ENCODE measurements at regions not wholly inside any gene's neighbourhood (a gene's known extent, or its start where the extent isn't known, plus 50 kb on each side); places are given as distances from the start of the nearest gene placed in this dataset.

- H2AFZ ChIP-seq (ENCODE audit: low read depth, low read length) = no peak overlapping the region
- H3K36me3 Mint-ChIP-seq (ENCODE audit: low read depth, unreplicated experiment) = no peaks in the 10 kb centered on the region
- DNase-seq (ENCODE audit: low read depth) = no peak
- H3K9me3 Mint-ChIP-seq (ENCODE audit: unreplicated experiment) = no peaks in the 10 kb centered on the region
- H3K4me2 ChIP-seq (ENCODE audit: low read length) = no peak overlapping the region
- no peaks in the 10 kb centered on the region for H3K27me3 ChIP-seq (ENCODE audit: insufficient read depth, low read length)
- no peak overlapping the region for H3K4me3 ChIP-seq (ENCODE audit: insufficient read depth, low read depth, low read length)
- H3K4me1 Mint-ChIP-seq (ENCODE audit: low read depth, unreplicated experiment) = peaks cover 6% of the 10 kb centered on the region
- no peaks in the 10 kb centered on the region for H3K4me1 ChIP-seq (ENCODE audit: insufficient read depth, low read length)
- no peak overlapping the region for H3K4me3 Mint-ChIP-seq (ENCODE audit: unreplicated experiment)
- H3K36me3 ChIP-seq (ENCODE audit: insufficient read depth, low read length) = no peaks in the 10 kb centered on the region
- no peak for FAIRE-seq
- H3K9me3 ChIP-seq (ENCODE audit: insufficient read depth, low read depth, low read length) = peaks cover 5% of the 10 kb centered on the region
- no peak overlapping the region for H3K27ac ChIP-seq (ENCODE audit: low read depth, low read length)
- H3K27me3 Mint-ChIP-seq (ENCODE audit: low read depth, unreplicated experiment) = peaks cover 23% of the 10 kb centered on the region
- TF ChIP-seq CTCF (IDR thresholded peaks at IDR 0.05; ENCODE audit: insufficient read depth, low read depth, low read length) (no peak), EZH2 (IDR thresholded peaks at IDR 0.05; ENCODE audit: insufficient read depth, low read length) (no peak)
- no peak overlapping the region for H3K27ac Mint-ChIP-seq (ENCODE audit: unreplicated experiment)
- H3K79me2 ChIP-seq (ENCODE audit: insufficient read depth, low read length) = no peaks in the 10 kb centered on the region
- no peaks in the 10 kb centered on the region for H4K20me1 ChIP-seq (ENCODE audit: insufficient read depth, low read length)
- no peak overlapping the region for H3K9ac ChIP-seq (ENCODE audit: low read length)
Observed at GRCh38 chr18:10368456-10369453, 85.7 kb upstream of the APCDD1 start.

- no peak overlapping the region for H3K27ac Mint-ChIP-seq (ENCODE audit: unreplicated experiment)
Observed at GRCh38 chr18:10370716-10371115, 83.7 kb upstream of the APCDD1 start.

More at GRCh38 chr18:10370716-10371115, 83.7 kb upstream of the APCDD1 start:
- Mint-ChIP-seq H3K27me3 (ENCODE audit: low read depth, unreplicated experiment) (peaks cover 29% of the 10 kb centered on the region), H3K36me3 (ENCODE audit: low read depth, unreplicated experiment) (no peaks in the 10 kb centered on the region), H3K4me1 (ENCODE audit: low read depth, unreplicated experiment) (peaks cover 6% of the 10 kb centered on the region), H3K9me3 (ENCODE audit: unreplicated experiment) (no peaks in the 10 kb centered on the region), H3K4me3 (ENCODE audit: unreplicated experiment) (no peak overlapping the region)
- Histone ChIP-seq H3K27me3 (ENCODE audit: insufficient read depth, low read length) (no peaks in the 10 kb centered on the region), H3K9me3 (ENCODE audit: insufficient read depth, low read depth, low read length) (no peaks in the 10 kb centered on the region), H3K4me1 (ENCODE audit: insufficient read depth, low read length) (no peaks in the 10 kb centered on the region), H4K20me1 (ENCODE audit: insufficient read depth, low read length) (no peaks in the 10 kb centered on the region), H3K9ac (ENCODE audit: low read length) (no peak overlapping the region), H3K36me3 (ENCODE audit: insufficient read depth, low read length) (no peaks in the 10 kb centered on the region), H3K4me3 (ENCODE audit: insufficient read depth, low read depth, low read length) (no peak overlapping the region), H3K27ac (ENCODE audit: low read depth, low read length) (no peak overlapping the region), H2AFZ (ENCODE audit: low read depth, low read length) (no peak overlapping the region), H3K4me2 (ENCODE audit: low read length) (no peak overlapping the region), H3K79me2 (ENCODE audit: insufficient read depth, low read length) (no peaks in the 10 kb centered on the region)
- TF ChIP-seq EZH2 (IDR thresholded peaks at IDR 0.05; ENCODE audit: insufficient read depth, low read length) = no peak
- no peak for TF ChIP-seq CTCF (IDR thresholded peaks at IDR 0.05; ENCODE audit: insufficient read depth, low read depth, low read length)
- DNase-seq (ENCODE audit: low read depth) = no peak
- no peak for FAIRE-seq

Data from astrocyte (in vitro differentiated cells and primary cell).